ENCODE measurements at regions not wholly inside any gene's neighbourhood (a gene's known extent, or its start where the extent isn't known, plus 50 kb on each side); places are given as distances from the start of the nearest gene placed in this dataset.

- DNase-seq (no peak), ATAC-seq (no peak)
- Histone ChIP-seq H3K4me1 (no peaks in the 10 kb centered on the region), H3K27me3 (ENCODE audit: insufficient read depth in 3 of 3, low read length in 2 of 3) (no peaks in the 10 kb centered on the region), H3K9me3 (peaks cover 3% of the 10 kb centered on the region), H3K36me3 (ENCODE audit: insufficient read depth in 1 of 2, low read depth in 1 of 2) (no peaks in the 10 kb centered on the region), H3K4me3 (no peak overlapping the region), H3K27ac (no peak overlapping the region)
- no peak for TF ChIP-seq CTCF (IDR thresholded peaks at IDR 0.05)
- intact Hi-C loops (cut with DNase I): no loop called here
- 88 to 94% (median 91%) methylated on average over 2 of the region's 2 CpGs for WGBS, 3 donors
These were observed 156.5 kb upstream of the BRINP3 start for GRCh38 chr1:190634134-190634533.

GRCh38 chr1:190649553-190649952 is 171.9 kb upstream of the BRINP3 start:
- H3K27me3 ChIP-seq (ENCODE audit: insufficient read depth in 3 of 3, low read length in 2 of 3): no peaks in the 10 kb centered on the region

DNA sequence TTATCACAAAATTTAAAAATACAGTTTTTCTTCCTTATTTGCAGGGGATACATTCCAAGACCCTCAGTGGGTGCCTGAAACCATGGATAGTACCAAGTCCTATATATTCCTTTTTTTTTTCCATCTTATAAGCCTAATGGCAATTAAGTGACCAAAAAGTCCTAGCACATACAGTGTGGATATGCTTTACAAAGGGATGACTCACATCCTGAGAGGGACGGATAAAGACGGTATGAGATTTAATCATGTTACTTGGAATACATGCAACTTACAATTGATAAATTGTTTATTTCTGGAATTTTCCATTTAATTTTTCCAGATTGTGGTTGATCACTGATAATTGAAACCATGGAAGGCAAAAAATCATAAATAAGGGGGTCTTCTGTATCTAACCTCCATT is 181.2 kb upstream of the BRINP3 start:
- H3K27me3 ChIP-seq (ENCODE audit: insufficient read depth in 3 of 3, low read length in 2 of 3): no peaks in the 10 kb centered on the region
- TF ChIP-seq CTCF (IDR thresholded peaks at IDR 0.05): no peak
- H3K4me1 ChIP-seq: no peaks in the 10 kb centered on the region
- no peaks in the 10 kb centered on the region for H3K9me3 ChIP-seq
- H3K27ac ChIP-seq: no peak overlapping the region
- no peak overlapping the region for H3K4me3 ChIP-seq
- intact Hi-C loops (cut with DNase I): no loop called here
- no peak for DNase-seq
- no peaks in the 10 kb centered on the region for H3K36me3 ChIP-seq (ENCODE audit: insufficient read depth in 1 of 2, low read depth in 1 of 2)
- ATAC-seq: no peak
- WGBS, 3 donors: 78 to 81% (median 78%) methylated on average over 2 of the region's 2 CpGs

More at GRCh38 chr1:190649553-190649952, 171.9 kb upstream of the BRINP3 start:
- ATAC-seq (no peak), DNase-seq (no peak)
- no peak for TF ChIP-seq CTCF (IDR thresholded peaks at IDR 0.05)
- no peaks in the 10 kb centered on the region for H3K36me3 ChIP-seq (ENCODE audit: insufficient read depth in 1 of 2, low read depth in 1 of 2)
- no peak overlapping the region for H3K4me3 ChIP-seq
- no peaks in the 10 kb centered on the region for H3K9me3 ChIP-seq
- H3K4me1 ChIP-seq: no peaks in the 10 kb centered on the region
- H3K27ac ChIP-seq: no peak overlapping the region
- intact Hi-C loops (cut with DNase I): no loop called here

DNA sequence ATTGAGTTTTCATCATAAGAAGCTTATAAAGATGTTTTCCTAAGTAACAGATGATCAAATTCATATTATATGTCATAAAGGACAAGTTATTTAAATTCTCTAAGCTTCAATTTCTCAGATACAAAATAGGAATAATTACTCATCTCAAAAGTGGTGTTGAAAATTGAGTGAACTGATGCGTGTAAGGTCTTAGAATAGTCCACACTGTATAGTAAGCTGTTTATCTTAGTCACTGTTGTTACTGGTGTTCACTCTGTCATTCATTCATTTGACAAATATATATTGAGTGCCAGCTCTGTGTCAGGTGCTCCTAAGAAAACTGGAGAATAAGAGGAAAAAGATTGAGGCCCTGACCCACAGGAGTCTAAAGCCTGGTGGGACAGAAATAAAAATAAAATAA is 186.3 kb upstream of the BRINP3 start:
- Histone ChIP-seq H3K9me3 (no peaks in the 10 kb centered on the region), H3K36me3 (ENCODE audit: insufficient read depth in 1 of 2, low read depth in 1 of 2) (no peaks in the 10 kb centered on the region), H3K4me3 (no peak overlapping the region), H3K27ac (no peak overlapping the region), H3K27me3 (ENCODE audit: insufficient read depth in 3 of 3, low read length in 2 of 3) (no peaks in the 10 kb centered on the region), H3K4me1 (no peaks in the 10 kb centered on the region)
- 82 to 98% (median 96%) methylated on average over 1 of the region's 1 CpG for WGBS, 3 donors
- intact Hi-C loops (cut with DNase I): no loop called here
- no peak for DNase-seq
- no peak for ATAC-seq
- TF ChIP-seq CTCF (IDR thresholded peaks at IDR 0.05): no peak

DNA sequence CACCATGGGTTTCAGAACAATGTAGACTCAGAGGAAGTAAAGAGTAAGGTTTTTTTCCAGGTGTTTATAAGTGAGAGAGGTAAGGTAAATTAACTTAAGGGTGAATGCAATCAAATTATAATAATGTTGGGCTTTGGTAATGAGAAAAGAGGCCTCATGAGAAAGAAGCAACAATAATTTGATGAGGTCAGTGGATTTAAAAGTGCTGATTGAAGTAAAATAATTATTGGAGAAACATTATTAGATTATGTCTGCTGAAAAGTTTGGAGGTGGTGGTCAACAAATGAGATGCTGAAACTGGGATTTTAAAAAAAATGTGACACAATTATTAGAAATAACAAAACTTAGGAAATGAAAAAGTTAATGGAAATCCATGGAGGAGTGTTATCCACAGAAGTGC is 187.4 kb upstream of the BRINP3 start:
- Histone ChIP-seq H3K27ac (no peak overlapping the region), H3K27me3 (ENCODE audit: insufficient read depth in 3 of 3, low read length in 2 of 3) (no peaks in the 10 kb centered on the region), H3K4me1 (no peaks in the 10 kb centered on the region), H3K4me3 (no peak overlapping the region), H3K9me3 (no peaks in the 10 kb centered on the region), H3K36me3 (ENCODE audit: insufficient read depth in 1 of 2, low read depth in 1 of 2) (no peaks in the 10 kb centered on the region)
- DNase-seq (no peak), ATAC-seq (no peak)
- intact Hi-C loops (cut with DNase I): loop anchor here in 1 of 2 donors (5.0 kb wide), 1 partner anchor 1657 kb away; no protein-coding TSS in a partner anchor
- no peak for TF ChIP-seq CTCF (IDR thresholded peaks at IDR 0.05)

Data from psoas muscle (tissue), 7 donors.